Endodermal cell (in vitro differentiated cells): ENCODE measurements at regions not wholly inside any gene's neighbourhood (a gene's known extent, or its start where the extent isn't known, plus 50 kb on each side); places are given as distances from the start of the nearest gene placed in this dataset.

Experiments used
- DNase-seq: peaks from one replicate; pipeline ENCODE4 v3.0.0-alpha.2; 2017
- H3K27ac ChIP-seq: 2 replicates; pipeline ENCODE4 v1.5.1; 2013; ENCODE audit warnings: mild to moderate bottlenecking, low read depth, low read length, moderate library complexity
- H3K27me3 ChIP-seq: 2 replicates; pipeline ENCODE4 v1.6.1; 2013; ENCODE audit warnings: mild to moderate bottlenecking, low read length, moderate library complexity; ENCODE audit not compliant: insufficient read depth, control insufficient read depth, poor library complexity, severe bottlenecking
- H3K36me3 ChIP-seq: 2 replicates; pipeline ENCODE4 v1.7.0; 2013; ENCODE audit warnings: mild to moderate bottlenecking, low read length, moderate library complexity; ENCODE audit not compliant: control insufficient read depth, insufficient read depth
- H3K4me1 ChIP-seq: one replicate; pipeline ENCODE4 v1.7.0; 2013; ENCODE audit warnings: low read length; ENCODE audit not compliant: control insufficient read depth, insufficient read depth
- H3K4me3 ChIP-seq: 2 replicates; pipeline ENCODE4 v1.5.1; 2013; ENCODE audit warnings: mild to moderate bottlenecking, low read length, moderate library complexity
- H3K9ac ChIP-seq: 2 replicates; pipeline ENCODE4 v1.6.1; 2013; ENCODE audit warnings: mild to moderate bottlenecking, low read length, moderate library complexity; ENCODE audit not compliant: poor library complexity, severe bottlenecking; ENCODE audit errors: extremely low read depth
- H3K9me3 ChIP-seq: 2 replicates; pipeline ENCODE4 v1.6.1; 2013; ENCODE audit warnings: mild to moderate bottlenecking, low read length, moderate library complexity; ENCODE audit not compliant: control insufficient read depth
- H3K27ac Mint-ChIP-seq: 2 replicates; pipeline ENCODE4 v1.8.0; 2020; ENCODE audit warnings: mixed read lengths
- H3K27me3 Mint-ChIP-seq: 2 replicates; pipeline ENCODE4 v1.8.0; 2021; ENCODE audit warnings: mild to moderate bottlenecking, mixed read lengths; ENCODE audit not compliant: insufficient read depth
- H3K36me3 Mint-ChIP-seq: 2 replicates; pipeline ENCODE4 v1.8.0; 2020; ENCODE audit warnings: low read depth, mixed read lengths
- H3K4me1 Mint-ChIP-seq: 2 replicates; pipeline ENCODE4 v1.8.0; 2020; ENCODE audit warnings: mixed read lengths
- H3K4me3 Mint-ChIP-seq: 2 replicates; pipeline ENCODE4 v1.8.0; 2020; ENCODE audit warnings: mild to moderate bottlenecking, moderate library complexity, mixed read lengths
- H3K9me3 Mint-ChIP-seq: 2 replicates; pipeline ENCODE4 v1.8.0; 2020; ENCODE audit warnings: mild to moderate bottlenecking, mixed read lengths
- CTCF ChIP-seq: fragments of 200-600 bp; sonication (generic); conservative IDR thresholded peaks from 2 replicates; pipeline ENCODE4 v1.5.0; 2021; ENCODE audit warnings: antibody characterized with exemption, mild to moderate bottlenecking
- whole genome bisulfite sequencing, 2 experiments: methylation state at CpG; one replicate each; pipeline versions ENCODE4 v1.1.5 to v1.1.7; 2013; ENCODE audit warnings: missing lambda C conversion rate in 2 of 2, mixed read lengths in 1 of 2; ENCODE audit not compliant: insufficient coverage in 1 of 2, insufficient read length in 1 of 2; 5-methylcytosine and 5-hydroxymethylcytosine counted together

- WGBS, 2 experiments = 89 to 93% methylated on average over 3 to 4 of the region's 4 CpGs
- no peak for TF ChIP-seq CTCF
Observed at GRCh38 chr6:146889303-146889702, 290.5 kb downstream of the ADGB start.

DNA sequence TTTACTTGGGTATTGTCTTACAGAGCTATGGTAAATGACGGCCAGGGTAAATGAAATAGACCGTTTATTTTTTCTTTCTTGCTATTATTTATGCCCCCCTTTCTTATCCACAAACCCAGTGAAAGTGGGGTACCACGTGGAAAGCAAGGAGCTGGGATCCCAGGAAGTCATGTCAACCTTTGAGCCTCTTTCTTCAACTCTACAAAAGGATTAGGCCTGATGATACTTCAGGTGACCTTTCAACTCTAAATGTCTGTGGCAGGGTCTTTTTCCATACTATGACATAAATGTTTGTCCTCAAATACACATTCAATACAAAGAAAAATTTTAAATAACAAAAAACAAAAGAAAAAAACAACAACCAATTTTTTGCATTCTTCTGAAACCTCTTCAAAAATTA, 291.4 kb downstream of the ADGB start:
- no peak overlapping the region for H3K27ac ChIP-seq
- TF ChIP-seq CTCF = no peak
- no peak overlapping the region for H3K27ac Mint-ChIP-seq
- no peak for DNase-seq
- H3K36me3 Mint-ChIP-seq = no peaks in the 10 kb centered on the region
- no peak overlapping the region for H3K4me3 ChIP-seq
- no peak overlapping the region for H3K4me3 Mint-ChIP-seq
- no peaks in the 10 kb centered on the region for H3K9me3 Mint-ChIP-seq
- 88 to 100% methylated on average over 1 to 3 of the region's 3 CpGs for WGBS, 2 experiments
- H3K9ac ChIP-seq = no peak overlapping the region
- H3K27me3 ChIP-seq = no peaks in the 10 kb centered on the region
- H3K27me3 Mint-ChIP-seq = no peaks in the 10 kb centered on the region
- no peaks in the 10 kb centered on the region for H3K9me3 ChIP-seq
- peaks cover 3% of the 10 kb centered on the region for H3K4me1 ChIP-seq
- H3K4me1 Mint-ChIP-seq = peaks cover 4% of the 10 kb centered on the region
- no peaks in the 10 kb centered on the region for H3K36me3 ChIP-seq

More at GRCh38 chr6:146889303-146889702, 290.5 kb downstream of the ADGB start:
- H3K4me1 Mint-ChIP-seq = peaks cover 9% of the 10 kb centered on the region
- H3K36me3 Mint-ChIP-seq = no peaks in the 10 kb centered on the region
- Histone ChIP-seq H3K4me1 (peaks cover 3% of the 10 kb centered on the region), H3K4me3 (no peak overlapping the region), H3K27ac (no peak overlapping the region), H3K9ac (no peak overlapping the region), H3K27me3 (no peaks in the 10 kb centered on the region), H3K36me3 (no peaks in the 10 kb centered on the region), H3K9me3 (no peaks in the 10 kb centered on the region)
- H3K27me3 Mint-ChIP-seq = no peaks in the 10 kb centered on the region
- no peak for DNase-seq
- no peaks in the 10 kb centered on the region for H3K9me3 Mint-ChIP-seq
- no peak overlapping the region for H3K4me3 Mint-ChIP-seq
- H3K27ac Mint-ChIP-seq = no peak overlapping the region

DNA sequence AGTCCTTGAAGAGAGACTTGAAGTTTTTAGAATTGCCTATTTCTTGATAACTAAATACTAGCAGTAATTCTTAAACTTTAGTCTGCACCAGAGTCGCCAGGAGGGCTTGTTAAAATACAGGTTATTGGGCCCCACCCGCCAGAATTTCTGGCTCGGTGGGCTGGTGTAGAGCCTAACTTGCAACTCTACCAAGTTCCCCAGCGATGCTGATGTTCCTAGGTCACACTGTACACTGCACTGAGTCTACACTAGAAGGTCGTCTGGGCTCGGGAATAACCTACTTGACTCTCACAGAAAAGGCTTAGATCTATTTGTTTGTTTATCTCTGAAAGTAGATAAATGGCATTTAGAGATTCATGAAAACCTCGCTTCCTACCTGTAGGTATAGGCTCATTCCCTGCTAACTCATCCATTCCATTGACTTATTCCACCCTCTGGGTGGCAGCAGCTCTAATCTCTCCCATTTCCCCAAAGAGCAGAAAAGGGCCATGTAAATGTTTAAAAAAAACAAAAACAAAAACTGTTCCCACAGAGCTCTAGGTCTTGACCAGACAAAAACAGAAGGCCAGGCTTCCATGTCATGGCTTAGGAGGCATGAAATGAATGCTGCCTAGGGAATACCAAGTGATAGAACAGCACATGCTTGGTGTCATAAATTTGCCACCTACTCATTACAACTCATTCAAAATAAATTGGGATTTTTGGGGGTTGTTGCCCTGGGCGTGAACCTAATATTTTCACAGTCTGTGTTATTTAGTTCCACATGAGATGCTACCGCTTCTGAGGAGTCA, 292.1 kb downstream of the ADGB start:
- H3K4me1 ChIP-seq = peaks cover 3% of the 10 kb centered on the region
- no peak overlapping the region for H3K27ac Mint-ChIP-seq
- no peak overlapping the region for H3K4me3 Mint-ChIP-seq
- H3K4me1 Mint-ChIP-seq = peaks cover 4% of the 10 kb centered on the region
- H3K36me3 Mint-ChIP-seq = no peaks in the 10 kb centered on the region
- WGBS, 2 experiments = 78 to 81% methylated on average over 6 to 9 of the region's 9 CpGs
- H3K36me3 ChIP-seq = no peaks in the 10 kb centered on the region
- H3K4me3 ChIP-seq = no peak overlapping the region
- H3K9me3 Mint-ChIP-seq = no peaks in the 10 kb centered on the region
- peak; percentile 58 for TF ChIP-seq CTCF
- no peak overlapping the region for H3K9ac ChIP-seq
- H3K27me3 ChIP-seq = no peaks in the 10 kb centered on the region
- H3K27me3 Mint-ChIP-seq = no peaks in the 10 kb centered on the region
- no peaks in the 10 kb centered on the region for H3K9me3 ChIP-seq
- no peak overlapping the region for H3K27ac ChIP-seq
- DNase-seq = no peak
